SKM-1 treated with dmso at 0.1 percent for 144 hours (cell line): ENCODE measurements at regions not wholly inside any gene's neighbourhood (a gene's known extent, or its start where the extent isn't known, plus 50 kb on each side); places are given as distances from the start of the nearest gene placed in this dataset.
A peak's percentile ranks its signal among the peaks of the same experiment; 100 is the strongest.
"Not testable (repeated sequence)": the region's sequence is repeated elsewhere in the genome, so short reads cannot be mapped to it uniquely, and the experiment has no call there.

ENCODE experiments used
- DNase-seq: peaks from one replicate; lab custom pipeline; 2025; ENCODE audit not compliant: unreplicated experiment; lab: John Stamatoyannopoulos, UW

DNA sequence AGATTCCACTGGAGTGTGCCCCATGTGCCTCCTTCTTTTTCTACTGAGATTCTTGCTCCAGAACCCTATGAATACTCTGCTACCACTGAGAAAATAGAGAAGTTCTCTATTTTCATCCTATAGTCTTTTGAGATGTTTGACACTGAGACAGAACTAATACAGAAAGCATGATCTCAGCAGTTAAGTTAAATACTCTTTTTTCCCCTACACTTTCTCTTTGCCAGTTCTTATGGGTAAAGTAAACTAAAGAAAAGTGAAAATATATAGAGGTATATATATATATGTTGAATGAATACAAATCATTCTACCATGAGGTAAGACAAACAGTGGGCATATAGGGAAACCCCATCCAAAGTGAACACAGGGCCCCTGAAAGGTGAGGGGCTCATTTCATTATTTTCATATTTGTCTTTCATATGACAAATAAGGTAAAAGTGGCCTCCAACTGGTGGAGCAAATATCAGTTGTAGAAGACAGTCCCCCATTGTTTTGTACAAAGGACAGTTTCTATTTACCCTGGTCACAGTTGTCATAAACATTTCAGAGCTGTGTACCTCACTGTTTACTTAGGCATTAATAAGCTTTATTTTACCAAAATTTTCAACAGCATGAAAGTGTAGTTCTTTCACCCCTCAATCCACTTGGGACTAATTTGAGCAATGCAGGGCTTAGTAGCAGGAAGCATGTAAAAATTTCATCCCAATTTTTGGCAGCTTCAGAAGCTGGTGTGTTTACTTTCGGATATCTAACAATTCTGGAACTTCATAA is 188.3 kb upstream of the MARCKS start:
- no peak for DNase-seq

GRCh38 chr6:113669606-113670005 is 187.5 kb upstream of the MARCKS start:
- DNase-seq: no peak

DNA sequence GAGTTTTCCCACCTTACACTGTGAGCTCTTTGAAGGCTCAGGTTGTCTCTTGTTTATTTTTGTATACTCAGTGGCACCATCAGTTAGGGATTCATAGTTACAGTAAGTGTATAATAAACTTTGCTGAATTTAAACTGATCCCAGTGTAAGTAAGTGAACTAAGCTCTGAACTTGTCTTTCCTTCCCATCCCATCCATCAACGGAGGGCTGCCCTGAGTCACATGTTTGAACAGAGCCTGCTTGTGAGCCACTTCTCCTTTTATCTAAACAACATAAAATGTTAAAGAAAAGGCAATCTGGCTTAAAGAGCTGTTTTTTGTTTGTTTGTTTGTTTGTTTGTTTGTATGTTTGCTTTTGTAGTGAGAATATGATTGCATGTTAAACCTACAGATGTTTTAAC is 185.7 kb upstream of the MARCKS start:
- DNase-seq: no peak

DNA sequence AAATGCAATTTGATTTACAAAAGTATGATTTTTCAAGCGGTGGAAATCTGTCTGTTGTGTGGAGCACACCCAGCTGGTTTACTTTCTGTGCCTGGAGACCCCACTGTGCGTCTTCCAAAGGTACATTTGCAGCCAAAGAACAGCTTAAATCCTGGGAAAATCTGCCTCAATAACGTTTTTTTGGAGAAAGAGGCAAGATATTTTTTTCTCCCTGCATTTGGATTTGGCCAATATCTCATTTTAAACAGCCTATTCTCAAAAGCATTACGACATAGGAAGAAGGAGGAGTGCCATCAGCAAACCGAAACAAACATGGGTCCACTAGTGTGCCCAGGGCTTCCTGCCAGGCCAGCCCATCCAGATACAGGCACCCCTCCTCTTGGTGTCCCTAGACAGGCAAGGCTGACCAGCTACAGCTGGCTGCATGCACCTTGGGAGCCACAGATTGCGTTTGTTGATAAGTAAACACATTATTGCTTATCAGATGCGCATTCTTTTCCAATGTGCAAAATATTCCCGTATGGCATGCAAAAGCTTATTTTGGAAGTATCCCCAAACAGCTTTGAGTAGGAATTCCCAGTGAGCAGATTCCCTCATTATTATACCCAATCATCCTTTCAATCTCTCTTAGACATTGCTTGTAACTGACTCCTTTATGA is 184.5 kb upstream of the MARCKS start:
- DNase-seq: no peak

GRCh38 chr6:113674075-113674474 is 183.1 kb upstream of the MARCKS start:
- DNase-seq: no peak

DNA sequence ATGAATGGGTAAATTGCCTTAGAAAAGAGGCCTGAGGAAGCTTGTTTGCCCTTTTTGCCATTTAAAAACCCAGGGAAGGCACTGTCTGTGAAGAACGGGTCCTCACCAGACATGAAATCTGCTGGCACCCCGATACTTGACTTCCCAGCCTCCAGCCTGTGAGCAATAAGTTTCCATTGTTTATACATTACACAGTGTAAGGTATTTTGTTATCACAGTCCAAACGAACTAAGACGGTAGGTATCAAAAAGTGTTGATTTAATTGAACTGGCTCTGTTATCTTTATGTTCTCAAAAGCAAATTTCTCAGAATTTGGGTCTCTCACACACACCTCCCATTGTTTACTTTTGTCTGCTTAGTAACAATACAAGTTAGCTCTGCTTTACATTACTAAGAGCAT is 181.1 kb upstream of the MARCKS start:
- DNase-seq: no peak

- DNase-seq: no peak
Observed at GRCh38 chr6:113676968-113677367, 180.2 kb upstream of the MARCKS start.

DNA sequence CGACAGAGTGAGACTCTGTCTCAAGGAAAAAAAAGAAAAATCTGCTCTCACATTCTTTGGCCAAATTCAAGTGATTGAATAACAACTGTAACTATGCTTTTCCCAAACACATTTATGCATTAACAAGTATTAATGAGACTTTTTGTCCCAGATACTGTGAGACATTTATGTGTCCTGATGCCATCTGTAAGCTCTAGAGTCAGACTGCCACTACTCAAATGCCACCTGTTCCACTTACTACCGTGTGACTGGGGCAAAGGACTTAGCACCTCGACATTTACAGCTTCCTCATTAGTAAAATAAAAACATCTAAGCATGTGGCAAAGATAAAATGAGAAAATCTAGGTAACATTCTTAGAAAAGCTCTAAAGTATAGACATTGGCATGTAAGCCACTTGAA is 178.1 kb upstream of the MARCKS start:
- DNase-seq: no peak

GRCh38 chr6:113680301-113680700 is 176.8 kb upstream of the MARCKS start:
- DNase-seq: no peak

DNA sequence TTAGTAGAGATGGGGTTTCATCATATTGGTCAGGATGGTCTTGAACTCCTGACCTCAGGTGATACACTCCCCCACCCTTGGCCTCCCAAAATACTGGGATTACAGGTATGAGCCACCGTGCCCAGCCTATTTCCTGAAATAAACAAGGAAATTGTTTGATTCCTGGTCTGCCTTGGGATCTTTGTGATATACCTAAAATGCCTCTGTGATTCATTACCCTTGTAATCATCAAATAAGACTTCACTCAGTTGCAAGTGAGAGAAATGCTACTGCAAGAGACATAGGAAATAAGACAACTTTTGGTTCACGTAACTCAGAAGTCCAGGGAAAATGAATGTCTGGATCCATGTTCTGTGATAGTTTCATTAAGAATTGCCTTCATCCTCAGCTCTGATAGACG is 173.2 kb upstream of the MARCKS start:
- no peak for DNase-seq

- DNase-seq: no peak
Observed at GRCh38 chr6:113684382-113684901, 172.7 kb upstream of the MARCKS start.

DNA sequence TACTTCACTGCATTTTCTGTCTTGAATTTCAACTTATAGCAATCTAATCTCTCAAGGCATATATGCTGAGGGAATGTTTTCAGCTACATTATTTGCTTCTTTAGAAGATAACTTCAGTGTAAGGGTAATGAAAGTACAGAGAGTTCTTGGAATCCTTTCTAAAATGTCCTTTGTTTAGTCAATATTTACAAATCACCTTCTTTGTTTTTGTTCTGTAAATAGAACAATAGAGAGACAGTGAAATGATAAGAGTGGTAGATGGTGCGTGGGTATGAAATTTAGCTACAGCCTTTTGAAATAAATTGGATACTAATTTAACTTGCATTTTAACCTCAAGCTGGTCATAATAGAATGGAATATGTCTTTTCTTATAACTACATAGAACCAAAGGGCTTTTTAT is 171.1 kb upstream of the MARCKS start:
- DNase-seq: no peak

- not testable (repeated sequence) for DNase-seq
Observed at GRCh38 chr6:113689620-113690019, 167.5 kb upstream of the MARCKS start.

GRCh38 chr6:113690281-113691259 is 166.6 kb upstream of the MARCKS start:
- DNase-seq: no peak

DNA sequence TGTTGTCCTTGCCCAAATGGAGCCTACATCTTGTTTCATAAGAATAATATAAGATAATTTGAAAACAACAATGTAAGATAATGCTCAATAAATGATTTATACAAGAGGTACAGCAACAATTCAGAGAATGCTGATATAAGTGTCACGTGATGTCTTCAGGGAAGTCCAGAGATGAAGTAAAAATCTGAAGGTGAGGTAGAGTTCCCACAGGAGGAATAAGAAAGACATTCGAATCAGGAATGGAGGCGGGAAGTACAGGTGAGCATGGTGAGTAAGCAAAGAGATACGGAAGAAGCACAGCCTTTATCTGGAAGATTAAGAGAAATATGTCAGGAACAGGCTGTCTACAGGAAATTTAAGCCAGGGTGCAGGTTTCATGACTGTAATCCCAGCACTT is 165.9 kb upstream of the MARCKS start:
- no peak for DNase-seq

GRCh38 chr6:113693851-113694250 is 163.3 kb upstream of the MARCKS start:
- no peak for DNase-seq

- DNase-seq: no peak
Observed at GRCh38 chr6:113694278-113695077, 162.7 kb upstream of the MARCKS start.

DNA sequence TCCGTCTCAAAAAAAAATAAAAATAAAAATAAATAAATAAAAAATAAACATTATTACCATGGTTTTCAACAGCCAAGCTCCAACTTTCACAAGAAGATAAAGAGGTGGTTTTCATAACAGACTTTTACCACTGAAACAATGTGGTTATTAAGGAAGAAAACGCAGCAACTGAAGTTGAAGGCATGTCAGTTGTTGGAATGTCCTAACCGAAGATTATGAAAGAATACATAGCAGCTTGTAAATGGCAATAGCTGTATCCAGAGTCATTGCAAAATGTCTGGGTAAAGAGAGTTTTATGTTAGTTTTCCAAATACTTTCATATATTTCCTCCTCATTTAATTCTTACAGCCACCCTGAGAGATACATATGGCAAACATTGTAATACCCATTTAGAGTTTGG is 161.6 kb upstream of the MARCKS start:
- DNase-seq: peak; percentile 92

GRCh38 chr6:113696960-113697359 is 160.2 kb upstream of the MARCKS start:
- DNase-seq: peak; percentile 52

- DNase-seq: peak; percentile 66
Observed at GRCh38 chr6:113697632-113698410, 159.3 kb upstream of the MARCKS start.
